ENCODE measurements at regions not wholly inside any gene's neighbourhood (a gene's known extent, or its start where the extent isn't known, plus 50 kb on each side); places are given as distances from the start of the nearest gene placed in this dataset.

GRCh38 chr3:30122359-30122758 lies 484.0 kb upstream of the TGFBR2 start:
- DNase-seq, result no peak

GRCh38 chr3:30123224-30123623 lies 483.2 kb upstream of the TGFBR2 start:
- no peak for DNase-seq

- DNase-seq, result no peak
These were observed 482.6 kb upstream of the TGFBR2 start for GRCh38 chr3:30123755-30124154.

GRCh38 chr3:30124435-30125370 lies 481.7 kb upstream of the TGFBR2 start:
- peak; percentile 28 for DNase-seq

GRCh38 chr3:30129765-30130164 lies 476.6 kb upstream of the TGFBR2 start:
- no peak for DNase-seq

- no peak for DNase-seq
These were observed 476.0 kb upstream of the TGFBR2 start for GRCh38 chr3:30130391-30130790.

DNA sequence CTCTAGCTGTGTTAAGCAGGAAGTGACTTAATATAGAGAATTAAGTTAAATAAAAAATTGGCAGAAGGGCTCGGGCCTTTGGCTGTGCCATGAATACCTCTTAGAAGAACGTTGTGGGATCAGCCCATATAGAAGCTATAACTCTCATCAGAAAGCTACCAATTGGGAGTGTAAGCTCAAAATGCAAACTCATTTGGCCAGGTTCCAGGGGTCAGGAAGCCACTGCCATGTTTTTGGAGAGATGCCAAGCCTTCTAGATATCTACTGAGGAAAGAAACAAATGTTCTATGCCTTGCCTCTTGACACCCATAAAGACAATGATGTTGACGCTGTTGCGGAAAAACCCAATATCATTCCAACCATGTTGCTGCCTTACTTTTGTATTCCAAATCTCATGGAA lies 475.2 kb upstream of the TGFBR2 start:
- DNase-seq, result peak; percentile 9

DNA sequence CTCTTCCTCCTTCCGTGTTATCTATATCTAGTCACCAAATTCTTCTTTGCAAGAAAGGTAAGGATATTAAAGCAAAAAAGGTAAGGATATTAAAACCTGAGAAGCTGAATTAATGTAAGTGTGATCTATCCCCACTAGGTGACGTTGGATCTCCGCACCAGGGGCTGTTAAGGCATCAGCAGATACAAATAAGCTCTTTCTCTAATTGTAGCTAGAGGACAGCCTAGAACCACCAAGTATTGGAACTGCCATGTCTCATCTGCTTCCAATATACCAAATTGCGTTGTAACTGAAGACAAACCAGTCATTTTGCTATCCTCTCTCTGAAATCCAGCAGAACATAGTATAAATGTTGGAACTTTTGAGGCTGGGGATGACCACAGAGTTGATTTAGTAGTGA lies 471.2 kb upstream of the TGFBR2 start:
- peak; percentile 31 for DNase-seq

DNA sequence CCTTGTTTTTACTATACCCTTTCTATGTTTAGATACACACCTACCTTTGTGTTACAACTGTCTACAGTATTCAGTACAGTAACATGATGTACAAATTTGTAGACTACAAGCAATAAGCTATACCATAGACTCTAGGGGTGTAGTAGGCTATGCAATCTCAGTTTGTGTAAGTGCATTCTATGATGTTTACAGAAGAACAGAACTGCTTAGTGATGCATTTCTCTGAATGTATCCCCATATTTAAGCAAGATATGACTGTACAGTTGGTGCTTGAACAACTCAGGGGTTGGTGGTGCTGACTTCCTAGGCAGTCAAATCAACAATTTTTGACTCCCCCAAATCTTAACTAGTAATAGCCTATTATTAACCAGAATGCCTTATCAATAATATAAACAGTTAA lies 467.1 kb upstream of the TGFBR2 start:
- no peak for DNase-seq

GRCh38 chr3:30140356-30141075 lies 465.9 kb upstream of the TGFBR2 start:
- DNase-seq, result no peak

- DNase-seq, result no peak
These were observed 465.2 kb upstream of the TGFBR2 start for GRCh38 chr3:30141178-30141581.

DNA sequence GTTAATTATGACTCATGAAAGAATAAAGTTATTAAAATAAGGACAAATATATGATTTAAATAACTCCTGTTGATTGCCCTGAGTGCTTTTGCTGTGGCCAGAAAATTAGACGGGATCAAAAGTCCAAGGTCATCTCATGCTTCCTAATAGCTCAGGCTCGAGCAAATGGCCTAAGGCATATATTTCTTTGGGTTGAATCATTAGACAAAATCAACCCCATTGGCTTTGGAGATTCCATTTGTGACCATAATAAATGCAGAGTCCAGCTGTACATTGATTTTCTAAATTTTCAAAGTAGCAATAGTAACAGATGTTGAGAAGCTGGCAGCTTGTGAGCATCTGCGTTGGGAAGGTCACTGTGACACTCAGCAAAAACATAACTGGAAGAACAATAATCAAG lies 464.5 kb upstream of the TGFBR2 start:
- no peak for DNase-seq

- no peak for DNase-seq
These were observed 463.5 kb upstream of the TGFBR2 start for GRCh38 chr3:30142946-30143345.

DNA sequence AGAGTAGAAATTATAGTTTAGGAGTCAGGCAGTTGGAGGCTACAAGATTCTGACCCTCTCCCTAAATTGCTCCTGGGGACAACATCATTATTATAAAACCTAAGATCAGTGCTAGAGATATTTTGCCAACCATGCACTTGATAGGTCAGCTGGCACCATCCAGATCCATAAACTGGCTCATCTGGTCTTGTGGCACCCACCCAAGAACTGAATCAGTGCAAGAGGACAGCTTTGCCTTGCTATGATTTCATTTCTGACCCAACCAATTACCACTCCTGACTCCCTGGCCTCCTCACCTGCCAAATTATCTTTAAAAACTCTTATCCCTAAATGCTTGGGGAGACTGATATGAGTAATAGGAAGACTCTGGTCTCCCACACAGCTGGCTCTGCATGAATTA lies 461.1 kb upstream of the TGFBR2 start:
- no peak for DNase-seq

- DNase-seq, result no peak
These were observed 459.4 kb upstream of the TGFBR2 start for GRCh38 chr3:30146978-30147377.

- no peak for DNase-seq
These were observed 451.5 kb upstream of the TGFBR2 start for GRCh38 chr3:30154853-30155252.

GRCh38 chr3:30155755-30156154 lies 450.6 kb upstream of the TGFBR2 start:
- peak; percentile 80 for DNase-seq

DNA sequence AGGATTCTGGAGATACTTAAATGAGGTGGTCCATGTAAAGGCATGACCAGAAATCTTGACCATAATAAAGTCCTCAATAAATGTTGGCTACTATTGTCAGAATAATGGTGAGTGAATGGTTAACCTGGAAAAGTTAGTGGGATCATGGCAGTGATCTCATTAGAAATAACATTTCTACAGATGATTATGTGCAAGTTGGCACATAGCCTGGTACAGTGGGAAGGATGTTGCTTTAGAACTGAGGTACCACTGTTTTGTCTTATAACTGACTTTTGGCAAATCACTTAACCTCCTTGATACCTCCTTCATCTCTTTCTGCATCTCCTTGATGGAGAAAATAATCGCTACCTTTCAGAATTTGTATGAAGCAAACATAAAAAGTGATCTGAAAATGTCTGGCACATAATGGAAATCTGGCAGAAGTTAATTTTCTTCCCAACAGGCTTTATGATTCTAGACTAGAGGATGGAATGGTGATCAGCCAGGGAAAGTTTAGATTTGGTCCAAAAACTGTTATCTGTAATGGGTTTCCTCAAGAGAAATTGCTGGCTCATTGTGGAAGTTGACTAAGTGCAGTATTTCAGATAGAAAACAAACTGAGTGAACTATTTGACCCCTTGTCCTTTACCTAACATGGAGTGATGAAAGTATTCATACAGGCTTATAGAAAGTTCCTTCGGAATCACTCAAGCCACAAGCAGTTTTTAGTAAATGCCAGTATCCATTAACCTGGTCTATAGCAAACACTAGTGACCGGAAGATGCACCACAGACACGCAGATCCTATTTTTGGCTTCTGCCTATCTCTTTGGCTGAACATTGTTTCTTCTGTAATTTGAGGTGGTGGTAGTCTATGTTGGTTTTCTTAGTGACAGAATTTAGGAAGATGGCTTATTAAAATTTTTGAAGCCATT lies 449.6 kb upstream of the TGFBR2 start:
- DNase-seq, result peak; percentile 82

- peak; percentile 43 for DNase-seq
These were observed 445.0 kb upstream of the TGFBR2 start for GRCh38 chr3:30161375-30161774.

DNA sequence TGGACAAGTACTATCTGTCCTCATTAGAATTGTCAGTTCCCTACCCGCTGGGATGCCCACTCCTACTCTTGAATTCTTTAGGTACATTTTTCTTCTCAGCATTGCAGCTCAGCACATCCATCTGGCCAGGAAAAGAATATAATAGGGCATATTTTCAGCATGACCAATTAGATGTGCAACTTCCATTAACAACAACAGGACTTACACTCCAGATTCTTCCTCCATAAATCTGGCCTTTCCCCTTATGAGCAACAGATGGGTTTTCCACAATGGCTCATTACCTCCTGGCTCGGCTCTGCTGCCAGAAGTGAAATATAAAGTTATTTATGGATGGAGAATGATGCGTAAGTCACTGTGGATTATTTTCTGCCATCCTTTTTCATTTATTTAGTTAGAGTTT lies 443.8 kb upstream of the TGFBR2 start:
- DNase-seq, result peak; percentile 95

GRCh38 chr3:30166535-30166934 lies 439.9 kb upstream of the TGFBR2 start:
- no peak for DNase-seq

- DNase-seq, result peak; percentile 61
These were observed 438.8 kb upstream of the TGFBR2 start for GRCh38 chr3:30167541-30168011.

GRCh38 chr3:30169487-30169886 lies 436.9 kb upstream of the TGFBR2 start:
- DNase-seq, result no peak

Measured in dermis blood vessel endothelial cell (primary cell).